HFF-Myc (cell line): ENCODE measurements at regions not wholly inside any gene's neighbourhood (a gene's known extent, or its start where the extent isn't known, plus 50 kb on each side); places are given as distances from the start of the nearest gene placed in this dataset.

Experiments used
- DNase-seq: peaks from one replicate; pipeline ENCODE4 v3.0.0-alpha.2; 2011; ENCODE audit warnings: low read depth; ENCODE audit errors: extremely low read depth
- H3K4me3 ChIP-seq: replicated peaks from 2 replicates; pipeline ENCODE4 v1.5.1; 2011; ENCODE audit warnings: low read depth, mild to moderate bottlenecking, control low read depth, low read length
- TF ChIP-seq, protein P1 (sequence below): IDR thresholded peaks from 2 replicates; pipeline ENCODE4 v1.5.1; 2012; ENCODE audit warnings: mild to moderate bottlenecking, low read depth, low read length, control low read depth; ENCODE audit errors: missing control alignments

DNA sequence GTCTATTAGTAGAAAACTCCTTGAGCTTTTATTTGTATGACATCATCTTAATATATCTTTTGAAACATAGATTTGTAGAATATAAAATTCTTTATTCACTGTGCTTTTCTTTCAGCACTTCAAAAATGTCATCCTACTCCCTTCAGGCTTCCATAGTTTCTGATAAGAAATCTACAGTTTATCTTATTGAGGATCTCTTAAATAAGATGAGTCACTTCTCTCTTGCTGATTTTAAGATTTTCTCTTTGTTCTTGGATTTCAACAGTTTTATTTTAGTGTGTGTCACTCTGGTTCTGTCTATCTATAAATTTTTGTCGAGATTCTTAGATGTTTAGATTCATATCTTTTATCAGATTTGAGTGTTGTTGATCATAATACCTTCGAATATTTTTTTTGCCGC lies 566.1 kb upstream of the CHORDC1 start:
- H3K4me3 ChIP-seq = no peak overlapping the region
- TF ChIP-seq, protein P1, sequence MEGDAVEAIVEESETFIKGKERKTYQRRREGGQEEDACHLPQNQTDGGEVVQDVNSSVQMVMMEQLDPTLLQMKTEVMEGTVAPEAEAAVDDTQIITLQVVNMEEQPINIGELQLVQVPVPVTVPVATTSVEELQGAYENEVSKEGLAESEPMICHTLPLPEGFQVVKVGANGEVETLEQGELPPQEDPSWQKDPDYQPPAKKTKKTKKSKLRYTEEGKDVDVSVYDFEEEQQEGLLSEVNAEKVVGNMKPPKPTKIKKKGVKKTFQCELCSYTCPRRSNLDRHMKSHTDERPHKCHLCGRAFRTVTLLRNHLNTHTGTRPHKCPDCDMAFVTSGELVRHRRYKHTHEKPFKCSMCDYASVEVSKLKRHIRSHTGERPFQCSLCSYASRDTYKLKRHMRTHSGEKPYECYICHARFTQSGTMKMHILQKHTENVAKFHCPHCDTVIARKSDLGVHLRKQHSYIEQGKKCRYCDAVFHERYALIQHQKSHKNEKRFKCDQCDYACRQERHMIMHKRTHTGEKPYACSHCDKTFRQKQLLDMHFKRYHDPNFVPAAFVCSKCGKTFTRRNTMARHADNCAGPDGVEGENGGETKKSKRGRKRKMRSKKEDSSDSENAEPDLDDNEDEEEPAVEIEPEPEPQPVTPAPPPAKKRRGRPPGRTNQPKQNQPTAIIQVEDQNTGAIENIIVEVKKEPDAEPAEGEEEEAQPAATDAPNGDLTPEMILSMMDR = no peak
- no peak for DNase-seq

DNA sequence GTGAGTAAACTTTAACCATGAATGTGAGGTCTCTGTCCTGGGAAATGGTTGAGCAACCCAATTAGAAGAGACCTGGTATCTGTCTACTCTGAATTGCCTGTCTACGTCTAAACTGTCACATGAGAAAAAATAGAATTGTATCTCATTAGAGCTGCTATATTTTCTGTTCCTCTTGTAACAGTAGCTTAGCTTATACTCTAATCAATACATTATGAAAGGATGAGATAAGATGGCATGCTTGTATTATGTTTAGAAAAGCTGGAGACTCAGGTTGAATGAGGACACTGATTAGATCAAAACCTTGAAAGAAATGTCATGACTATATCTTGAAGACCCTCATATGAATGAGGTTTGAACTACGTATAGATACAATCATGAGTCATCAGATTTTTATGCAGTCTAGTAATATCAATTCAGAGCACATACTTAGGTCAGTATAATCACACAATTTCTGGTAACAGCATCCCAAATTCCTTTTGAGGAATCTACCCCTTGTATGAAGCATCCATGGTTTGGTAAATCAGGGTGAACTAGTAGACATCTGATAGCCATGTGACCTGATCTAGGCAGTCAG lies 561.5 kb upstream of the CHORDC1 start:
- TF ChIP-seq, protein P1 = no peak
- DNase-seq = no peak
- H3K4me3 ChIP-seq = no peak overlapping the region

DNA sequence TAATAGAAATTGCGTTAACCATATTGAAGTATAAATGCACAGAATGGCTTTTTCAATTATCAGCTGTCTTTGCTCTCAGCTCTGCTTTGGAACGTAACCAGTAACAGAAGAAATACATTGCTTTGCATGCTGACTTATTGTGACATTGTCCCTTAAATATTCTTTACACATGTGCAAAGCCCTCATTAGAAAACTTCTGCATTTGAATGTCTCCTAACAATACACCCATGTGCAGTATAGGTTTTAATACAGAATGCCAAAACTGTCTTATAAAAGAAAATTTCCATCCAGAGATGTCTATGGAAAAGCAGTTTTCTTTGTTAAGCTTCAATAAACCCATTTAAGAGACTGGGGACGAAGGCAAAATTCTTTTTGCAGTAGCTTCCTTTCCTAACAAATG lies 560.3 kb upstream of the CHORDC1 start:
- TF ChIP-seq, protein P1 = no peak

DNA sequence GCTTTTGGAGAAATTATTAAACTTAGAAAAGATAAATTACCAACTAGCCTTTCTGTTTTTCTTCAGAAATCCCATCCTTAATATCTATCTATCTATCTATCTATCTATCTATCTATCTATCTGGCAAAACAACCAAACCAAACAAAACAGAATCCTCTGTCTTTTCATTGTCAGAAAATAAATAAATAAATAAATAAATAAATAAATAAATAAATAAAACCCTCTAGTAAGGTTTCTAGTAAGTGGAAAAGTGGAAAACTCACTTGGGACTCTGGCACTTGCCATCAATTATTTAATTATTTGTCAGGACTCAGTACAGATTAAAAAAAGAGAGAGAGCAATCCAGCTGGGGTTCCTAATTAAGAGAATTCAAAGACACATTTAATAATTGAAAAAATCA lies 556.2 kb upstream of the CHORDC1 start:
- TF ChIP-seq, protein P1 = no peak
- no peak for DNase-seq
- no peak overlapping the region for H3K4me3 ChIP-seq

More for the DNA sequence above, 560.3 kb upstream of the CHORDC1 start:
- DNase-seq = no peak
- no peak overlapping the region for H3K4me3 ChIP-seq

DNA sequence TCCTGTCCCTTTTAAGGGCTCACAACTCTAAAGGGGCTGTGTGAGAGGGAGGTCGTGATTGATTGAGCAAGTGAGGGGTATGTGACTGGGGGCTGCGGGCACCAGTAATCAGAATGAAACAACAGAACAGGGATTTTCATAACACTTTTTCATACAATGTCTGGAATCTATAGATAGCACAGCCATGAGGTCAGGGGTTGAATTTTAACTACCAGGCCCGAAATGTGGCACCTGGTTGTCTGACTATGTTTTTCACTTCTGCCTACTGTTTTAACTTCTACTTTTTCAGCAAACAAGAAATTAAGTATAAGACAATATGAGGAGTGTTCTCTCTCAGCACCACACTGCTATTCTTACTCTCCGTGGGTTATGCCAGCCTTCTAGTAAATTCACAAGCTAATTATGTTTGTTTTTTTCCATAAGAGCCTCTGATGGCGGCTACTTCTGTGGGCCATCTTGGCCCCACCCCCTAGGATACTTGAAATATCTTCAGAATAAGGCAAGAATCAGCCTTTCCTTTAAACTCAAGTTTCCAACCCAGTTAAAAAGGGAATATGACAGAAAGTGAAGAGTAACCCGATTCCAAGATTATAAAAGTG lies 552.8 kb upstream of the CHORDC1 start:
- TF ChIP-seq, protein P1 = no peak
- DNase-seq = no peak

DNA sequence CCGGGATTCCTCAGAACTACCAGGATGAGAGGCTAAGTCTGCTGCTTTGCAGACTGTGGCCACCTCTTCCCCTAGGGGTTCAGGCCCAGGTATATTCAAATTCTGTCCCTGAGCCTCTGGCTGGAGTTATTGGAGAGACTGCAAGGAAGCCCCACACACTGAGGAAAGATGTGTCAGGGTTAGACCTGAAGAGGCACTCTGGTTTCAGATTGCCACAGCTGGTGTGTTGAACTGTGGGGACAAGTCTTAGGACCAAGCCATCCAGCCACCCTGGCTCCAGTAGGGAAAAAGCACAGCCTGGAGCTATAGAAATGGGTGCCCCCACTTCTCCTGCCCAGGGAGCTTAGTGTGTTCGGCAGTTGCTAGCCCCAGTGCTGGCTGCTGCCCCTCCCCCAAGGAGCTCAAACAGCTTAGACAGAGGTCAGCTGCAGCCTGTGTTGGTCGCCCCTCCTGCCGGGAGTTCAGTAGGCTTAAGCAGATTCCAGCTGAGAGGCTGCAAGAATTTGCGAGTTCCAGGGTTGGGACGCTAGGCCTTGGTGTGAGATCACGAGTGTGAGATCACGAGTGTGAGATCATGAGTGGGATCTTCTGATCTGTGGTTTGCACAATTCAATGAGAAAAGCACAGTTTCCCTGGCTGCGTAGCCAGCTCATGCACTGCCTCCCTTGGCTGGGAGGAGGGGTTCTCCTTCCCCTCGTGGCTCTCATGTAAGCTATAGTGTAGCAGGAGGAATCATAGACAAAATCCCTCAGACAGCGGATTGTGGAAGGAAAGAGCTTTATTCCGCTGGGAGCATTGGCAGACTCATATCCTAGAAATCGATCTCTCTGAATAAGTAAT lies 552.1 kb upstream of the CHORDC1 start:
- no peak overlapping the region for H3K4me3 ChIP-seq
- no peak for DNase-seq
- TF ChIP-seq, protein P1 = no peak

More for the DNA sequence above, 552.8 kb upstream of the CHORDC1 start:
- no peak overlapping the region for H3K4me3 ChIP-seq
